AG04450 (cell line): ENCODE measurements at regions not wholly inside any gene's neighbourhood (a gene's known extent, or its start where the extent isn't known, plus 50 kb on each side); places are given as distances from the start of the nearest gene placed in this dataset.
"Not testable (repeated sequence)": the region's sequence is repeated elsewhere in the genome, so short reads cannot be mapped to it uniquely, and the experiment has no call there.

Experiments used
- CTCF ChIA-PET: fragments of 300-600, 350-600 bp; formaldehyde crosslinking; extraction: SDS; loops from one replicate; lab custom pipeline; 2022; ENCODE audit warnings: antibody characterized with exemption, inconsistent platforms; lab: Charles Lee
- POLR2A ChIA-PET: fragments of 350-600 bp; formaldehyde crosslinking; extraction: SDS; loops from one replicate; lab custom pipeline; 2021; ENCODE audit warnings: antibody characterized with exemption, inconsistent platforms; lab: Yijun Ruan, JAX
- DNase-seq: peaks from one replicate; pipeline ENCODE4 v3.0.0-alpha.2; 2011; ENCODE audit warnings: low read depth, low spot score
- H3K27ac ChIP-seq: one replicate; pipeline ENCODE4 v1.5.1; 2012; ENCODE audit warnings: low read depth, low read length, control low read depth
- H3K27me3 ChIP-seq: one replicate; pipeline ENCODE4 v1.6.0; 2012; ENCODE audit warnings: low read length; ENCODE audit not compliant: control insufficient read depth, insufficient read depth
- H3K4me3 ChIP-seq: 2 replicates; pipeline ENCODE4 v1.5.1; 2011; ENCODE audit warnings: mild to moderate bottlenecking, low read depth, low read length, control low read depth
- H3K9me3 ChIP-seq: 2 replicates; pipeline ENCODE4 v1.5.1; 2012; ENCODE audit warnings: low read length; ENCODE audit not compliant: control insufficient read depth, insufficient read depth
- CTCF ChIP-seq: IDR thresholded peaks from 2 replicates; pipeline ENCODE4 v1.5.1; 2011; ENCODE audit warnings: low read depth, low read length, control low read depth, inconsistent platforms

DNA sequence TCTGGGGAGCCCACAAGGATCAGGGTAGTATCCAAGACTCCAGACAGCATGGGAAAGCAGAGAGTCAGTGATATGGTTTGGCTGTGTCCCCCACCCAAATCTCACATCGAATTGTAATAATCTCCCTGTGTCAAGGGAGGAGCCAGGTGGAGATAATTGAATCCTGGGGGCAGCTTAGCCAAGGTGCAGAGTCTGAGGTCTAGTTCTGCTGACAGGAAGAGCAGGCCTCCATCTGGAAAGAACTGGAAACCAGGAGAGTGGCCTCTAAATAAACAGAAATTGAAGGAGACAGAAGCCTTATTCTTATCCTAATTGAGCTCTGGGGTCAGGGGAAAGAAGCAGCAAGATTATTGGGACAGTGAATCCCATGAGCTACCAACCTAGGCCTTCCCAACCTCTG lies 146.7 kb upstream of the NRP1 start:
- no peak for TF ChIP-seq CTCF
- ChIA-PET CTCF (no interaction called here), POLR2A (no interaction called here)

DNA sequence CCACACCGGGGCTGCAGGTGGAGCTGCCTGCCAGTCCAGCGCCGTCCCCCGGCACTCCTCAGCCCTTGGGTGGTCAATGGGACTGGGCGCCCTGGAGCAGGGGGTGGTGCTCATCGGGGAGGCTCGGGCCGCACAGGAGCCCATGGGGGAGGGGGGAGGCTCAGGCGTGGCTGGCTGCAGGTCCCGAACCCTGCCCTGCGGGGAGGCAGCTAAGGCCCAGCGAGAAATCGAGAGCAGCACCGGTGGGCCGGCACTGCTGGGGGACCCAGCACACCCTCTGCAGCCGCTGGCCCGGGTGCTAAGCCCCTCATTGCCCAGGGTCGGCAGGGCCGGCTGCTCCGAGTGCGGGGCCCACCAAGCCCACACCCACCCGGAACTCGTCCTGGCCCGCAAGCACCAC lies 145.9 kb upstream of the NRP1 start:
- H3K9me3 ChIP-seq: peaks cover 11% of the 10 kb centered on the region; the same call in 1 of the 2 replicates
- H3K4me3 ChIP-seq, CTCF ChIA-PET, H3K27me3 ChIP-seq, H3K27ac ChIP-seq, POLR2A ChIA-PET, DNase-seq: not testable (repeated sequence)

More for the DNA sequence above, 146.7 kb upstream of the NRP1 start:
- peaks cover 10% of the 10 kb centered on the region; the same call in 1 of the 2 replicates for H3K9me3 ChIP-seq
- H3K4me3 ChIP-seq: no peak overlapping the region
- no peak overlapping the region for H3K27ac ChIP-seq
- H3K27me3 ChIP-seq: no peaks in the 10 kb centered on the region
- DNase-seq: no peak

DNA sequence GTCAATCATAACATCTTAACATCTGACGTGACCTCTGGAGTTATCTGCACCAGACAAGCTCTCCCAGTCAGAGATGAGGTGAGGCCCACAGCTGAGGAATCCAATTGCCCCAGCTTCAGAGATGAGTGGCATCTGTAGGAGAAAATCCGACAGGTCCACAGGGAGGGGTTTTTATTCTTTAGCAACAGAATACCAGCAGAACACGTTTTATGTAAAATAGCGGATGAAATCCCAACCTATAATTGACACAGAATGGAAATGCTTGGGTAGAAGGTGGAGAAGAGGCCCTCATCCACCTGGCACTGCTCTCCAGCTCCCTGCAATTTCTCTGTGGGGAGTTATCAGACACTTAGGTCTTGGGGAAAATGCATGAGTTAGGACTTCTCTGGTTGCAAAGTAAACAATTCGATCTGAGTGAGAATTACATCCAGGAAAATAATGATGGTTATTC lies 144.2 kb upstream of the NRP1 start:
- H3K9me3 ChIP-seq: peaks cover 11% of the 10 kb centered on the region; the same call in 1 of the 2 replicates
- no peak for DNase-seq
- no peak overlapping the region for H3K4me3 ChIP-seq
- ChIA-PET CTCF (no interaction called here), POLR2A (no interaction called here)
- H3K27ac ChIP-seq: no peak overlapping the region
- TF ChIP-seq CTCF: no peak
- no peaks in the 10 kb centered on the region for H3K27me3 ChIP-seq

- CTCF ChIA-PET: no interaction called here
- no peak for DNase-seq
- Histone ChIP-seq H3K27ac (no peak overlapping the region), H3K27me3 (no peaks in the 10 kb centered on the region), H3K4me3 (no peak overlapping the region), H3K9me3 (peaks cover 11% of the 10 kb centered on the region; the same call in 1 of the 2 replicates)
- no peak for TF ChIP-seq CTCF
- POLR2A ChIA-PET: no interaction called here
These were observed 143.7 kb upstream of the NRP1 start for GRCh38 chr10:33478089-33478674.

DNA sequence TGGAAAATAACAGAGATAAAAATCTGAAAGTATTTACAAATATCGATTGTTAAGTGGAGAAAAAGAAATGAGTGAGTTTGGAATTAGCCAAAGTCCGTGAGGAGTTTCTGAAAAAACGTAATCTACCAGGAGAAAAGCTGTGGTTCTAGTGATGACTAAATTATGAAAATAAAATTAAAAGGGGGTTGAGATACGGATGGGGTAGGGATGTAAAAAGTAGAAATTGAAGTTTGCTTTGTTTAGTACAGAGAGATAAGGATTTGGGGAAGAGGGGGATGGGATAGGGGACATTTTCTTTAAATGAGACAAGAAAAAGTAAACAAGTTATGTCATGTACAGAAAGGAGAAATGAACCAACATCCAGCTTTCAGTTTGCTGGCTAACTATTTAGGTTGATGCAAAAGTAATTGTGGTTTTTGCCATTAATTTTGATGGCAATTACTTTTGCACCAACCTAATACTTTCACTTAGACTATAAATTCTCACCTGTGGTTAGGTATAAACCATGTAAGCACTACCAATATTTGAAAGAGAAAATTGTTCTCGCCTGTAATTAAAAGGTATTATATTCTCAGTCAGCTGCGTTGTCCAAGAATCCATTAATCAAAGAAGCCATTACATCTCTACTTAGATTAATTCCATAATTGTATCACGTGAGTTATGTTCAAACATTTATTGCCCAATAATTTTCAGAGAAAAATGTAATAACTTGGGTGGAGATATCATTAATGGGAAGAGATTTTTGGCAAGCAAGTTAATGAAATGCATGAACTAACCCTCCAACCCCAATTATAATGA lies 143.0 kb upstream of the NRP1 start:
- no peak overlapping the region for H3K4me3 ChIP-seq
- DNase-seq: no peak
- ChIA-PET POLR2A (no interaction called here), CTCF (no interaction called here)
- no peak overlapping the region for H3K27ac ChIP-seq
- no peaks in the 10 kb centered on the region for H3K27me3 ChIP-seq
- TF ChIP-seq CTCF: no peak
- H3K9me3 ChIP-seq: peaks cover 11% of the 10 kb centered on the region; the same call in 1 of the 2 replicates
